ENCODE measurements at regions not wholly inside any gene's neighbourhood (a gene's known extent, or its start where the extent isn't known, plus 50 kb on each side); places are given as distances from the start of the nearest gene placed in this dataset.
A peak's percentile ranks its signal among the peaks of the same experiment; 100 is the strongest.

DNA sequence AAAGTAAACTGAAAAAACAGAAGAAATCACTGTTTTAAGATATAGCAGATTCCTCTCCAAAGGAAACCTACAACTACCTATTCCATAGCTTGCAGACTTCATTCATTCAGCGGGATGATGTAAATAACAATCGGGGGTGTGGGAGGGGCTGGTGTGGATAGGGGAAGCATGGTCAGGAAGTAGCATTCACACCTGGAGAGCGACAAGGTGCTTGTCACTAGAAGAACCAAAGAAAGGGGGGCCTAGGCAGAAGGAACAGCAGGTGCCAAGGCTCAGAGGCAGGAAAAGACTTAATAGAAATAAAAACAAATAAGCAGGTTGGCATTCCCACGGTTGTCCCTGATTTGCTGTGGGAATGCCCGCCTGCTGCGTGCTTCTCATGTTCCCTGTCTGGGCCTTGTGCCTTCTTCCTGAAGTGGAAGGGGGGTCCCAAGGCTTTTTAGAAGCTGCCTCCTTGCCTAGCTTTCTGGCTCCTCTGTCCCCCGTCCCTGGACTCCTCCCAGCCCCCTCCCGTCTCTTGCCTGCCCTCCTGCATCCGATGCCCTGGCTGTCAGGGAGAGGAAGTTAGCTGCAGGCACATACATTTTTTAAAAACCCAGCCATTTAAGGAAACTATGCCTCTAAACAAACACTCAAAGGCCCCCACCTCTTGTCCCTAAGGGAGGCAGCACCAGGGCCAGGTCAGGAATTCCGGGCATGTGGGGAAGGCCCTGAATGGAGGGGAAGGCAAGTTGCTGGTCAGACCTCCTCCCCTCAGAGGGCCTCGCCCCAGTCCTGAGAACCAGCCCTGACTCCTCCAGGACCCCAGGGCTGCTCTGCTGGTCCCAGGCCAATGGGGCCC, 54.7 kb upstream of the PRDM11 start:
- peak in 2 of 3 experiments; percentile 16 to 36 for DNase-seq

DNA sequence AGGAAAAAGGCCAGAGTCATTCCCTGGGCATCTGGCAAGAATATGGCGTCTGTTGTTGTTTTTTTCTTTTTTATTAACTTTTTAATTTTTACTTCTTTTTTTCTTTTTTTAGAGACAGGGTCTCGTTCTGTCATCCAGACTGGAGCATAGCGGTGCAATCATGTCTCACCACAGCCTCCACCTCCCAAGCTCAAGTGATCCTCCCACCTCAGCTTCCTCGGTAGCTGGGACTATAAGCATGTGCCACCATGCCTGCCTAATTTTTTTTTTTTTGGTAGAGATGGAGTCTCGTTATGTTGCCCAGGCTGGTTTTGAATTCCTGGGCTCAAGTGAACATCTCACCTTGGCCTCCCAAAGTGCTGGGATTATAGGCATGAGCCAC, 54.0 kb upstream of the PRDM11 start:
- no peak for DNase-seq

DNA sequence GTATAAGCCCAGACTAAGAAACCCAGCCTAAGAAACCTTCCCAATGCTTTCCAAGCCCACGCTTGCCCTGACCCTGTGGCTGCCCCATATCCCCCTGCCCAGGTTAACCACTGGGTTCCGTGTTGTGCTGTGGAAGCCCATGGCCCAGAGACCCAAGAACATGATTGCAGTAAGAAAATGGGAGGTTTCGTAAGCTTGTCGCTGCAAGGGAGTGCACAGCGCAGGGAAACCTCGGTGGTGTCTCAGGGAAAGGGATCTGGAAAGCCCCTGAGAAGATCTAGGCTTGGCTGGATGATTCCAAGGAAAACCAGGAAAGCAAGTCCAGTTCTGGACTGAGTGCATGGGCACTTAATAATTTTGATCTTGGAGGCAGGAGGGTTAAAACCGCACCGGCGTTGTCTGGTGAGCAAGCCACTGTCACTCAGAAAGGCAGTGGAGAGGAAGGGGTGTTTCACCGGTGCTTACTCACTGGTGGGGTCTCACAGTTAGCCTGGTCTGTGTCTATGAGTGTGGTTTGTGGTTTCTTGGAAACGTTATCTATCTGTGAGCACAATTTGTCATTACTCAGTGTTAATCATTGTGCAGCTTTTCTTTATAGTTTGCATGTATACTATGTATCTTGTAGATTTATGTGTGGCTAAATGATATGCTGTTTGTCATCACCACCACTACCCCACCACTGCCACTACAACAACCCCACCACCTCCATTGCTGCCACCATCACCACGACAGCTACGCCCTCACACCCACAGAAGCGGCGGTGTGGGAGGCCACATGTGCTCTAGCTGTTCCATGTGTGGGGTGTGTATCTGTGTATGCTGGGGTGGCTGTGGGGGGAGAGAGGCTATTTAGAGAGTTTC, 53.3 kb upstream of the PRDM11 start:
- no peak for DNase-seq

DNA sequence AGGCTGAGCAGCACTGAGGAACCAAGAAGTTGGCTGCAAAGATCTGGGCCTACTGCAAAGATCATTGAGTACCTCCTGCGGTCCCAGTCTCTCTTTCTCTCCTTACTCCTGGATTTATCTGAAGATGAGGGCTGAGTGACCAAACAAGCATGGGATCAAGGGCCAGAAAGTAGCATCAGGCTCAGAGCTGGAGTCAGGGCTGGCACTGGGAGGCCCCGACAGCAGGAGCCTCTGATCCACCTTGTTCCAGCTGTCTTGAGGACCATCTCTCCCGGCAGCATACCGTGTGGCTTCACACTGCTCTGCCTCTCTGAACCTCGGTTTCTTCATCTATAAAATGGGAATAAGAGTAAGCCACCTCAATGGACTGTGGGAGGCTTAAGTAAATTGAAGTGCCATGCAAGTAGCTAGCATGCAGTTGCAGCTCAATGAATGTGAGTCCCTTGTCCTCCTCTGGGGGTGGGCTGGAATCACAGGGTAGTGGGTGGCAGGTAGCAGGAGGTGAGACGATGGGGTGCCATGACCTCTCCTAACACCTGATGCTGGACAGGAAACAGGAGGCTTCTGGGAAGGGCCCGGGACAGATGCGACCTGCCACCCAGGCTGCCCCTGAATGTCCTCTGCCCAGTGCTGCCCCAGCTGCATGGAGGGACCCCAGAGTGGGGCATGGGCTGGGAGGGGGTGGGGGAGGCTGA, 52.5 kb upstream of the PRDM11 start:
- no peak for DNase-seq

DNA sequence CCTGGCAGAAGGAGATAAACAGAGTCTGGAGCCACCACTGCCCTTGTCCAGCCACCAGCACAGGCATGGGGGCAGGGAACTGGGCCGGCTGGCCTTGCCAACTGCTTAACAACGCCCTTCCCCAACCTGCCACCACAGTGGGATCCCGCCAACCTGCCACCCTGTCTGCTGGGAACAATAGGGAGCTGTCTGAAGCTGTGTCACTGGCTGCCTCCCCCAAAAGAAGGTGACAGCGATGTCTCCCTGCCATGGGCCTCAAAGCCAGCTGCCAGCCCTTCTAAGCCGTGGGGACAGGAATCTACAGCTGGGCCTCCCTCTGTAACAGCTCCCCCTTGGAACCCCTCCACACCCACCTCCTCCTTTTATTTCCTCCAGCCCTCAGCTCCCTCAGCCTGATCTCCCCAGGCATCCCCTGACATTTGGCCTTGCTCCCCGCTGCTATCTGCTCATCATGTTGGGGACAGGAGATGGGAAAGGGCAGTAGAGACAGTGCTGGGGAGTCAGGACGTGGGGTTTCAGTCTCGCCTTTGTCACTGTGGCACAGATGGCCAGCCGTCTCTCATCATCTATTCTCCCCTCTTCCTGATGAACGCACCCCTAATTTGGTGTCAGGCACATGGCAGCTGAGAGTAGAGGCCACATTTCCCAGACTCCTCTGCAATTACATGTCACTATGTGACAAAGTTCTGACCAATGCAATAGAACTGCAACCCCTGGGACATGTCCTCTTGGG, 51.3 kb upstream of the PRDM11 start:
- peak in 2 of 3 experiments; percentile 23 to 53 for DNase-seq

DNA sequence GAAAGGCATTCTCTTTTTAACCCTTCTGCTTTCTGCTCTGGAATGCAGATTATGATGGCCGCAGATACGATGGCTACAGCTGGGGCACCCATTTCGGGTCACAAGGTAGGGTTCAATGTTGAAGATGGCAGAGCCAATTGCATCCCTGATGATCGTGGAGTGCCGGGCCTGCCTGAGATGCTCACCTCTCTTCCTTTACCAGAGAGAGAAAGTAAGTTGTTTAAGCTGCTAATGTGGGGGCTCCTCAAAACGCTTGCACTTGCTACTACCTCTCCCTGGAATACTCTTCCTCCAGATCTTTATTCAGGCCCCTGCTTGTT, 50.8 kb upstream of the PRDM11 start:
- no peak for DNase-seq

DNA sequence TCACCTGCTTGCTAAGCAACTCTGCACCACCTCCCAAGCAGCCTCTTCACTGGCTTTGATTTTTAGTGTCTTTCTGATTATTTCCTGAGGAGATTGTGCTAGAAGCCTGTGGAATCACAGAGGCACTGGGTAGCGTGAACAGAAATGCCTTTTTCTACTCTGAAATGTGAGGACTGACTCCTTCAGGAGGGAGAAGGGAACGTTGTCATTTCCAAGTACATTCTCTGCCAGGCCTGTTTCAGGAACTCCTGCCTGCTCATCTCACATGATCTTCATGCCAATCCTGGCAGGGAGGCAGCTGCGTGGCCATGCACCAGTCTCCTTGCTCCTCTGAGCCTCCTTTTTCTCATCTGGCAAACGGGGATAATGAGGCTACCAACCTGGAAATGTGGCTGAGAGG, 49.8 kb upstream of the PRDM11 start:
- DNase-seq: no peak

Data from NCI-H1417 (cell line).